ENCODE measurements at regions not wholly inside any gene's neighbourhood (a gene's known extent, or its start where the extent isn't known, plus 50 kb on each side); places are given as distances from the start of the nearest gene placed in this dataset.
"Not testable (repeated sequence)": the region's sequence is repeated elsewhere in the genome, so short reads cannot be mapped to it uniquely, and the experiment has no call there.

DNA sequence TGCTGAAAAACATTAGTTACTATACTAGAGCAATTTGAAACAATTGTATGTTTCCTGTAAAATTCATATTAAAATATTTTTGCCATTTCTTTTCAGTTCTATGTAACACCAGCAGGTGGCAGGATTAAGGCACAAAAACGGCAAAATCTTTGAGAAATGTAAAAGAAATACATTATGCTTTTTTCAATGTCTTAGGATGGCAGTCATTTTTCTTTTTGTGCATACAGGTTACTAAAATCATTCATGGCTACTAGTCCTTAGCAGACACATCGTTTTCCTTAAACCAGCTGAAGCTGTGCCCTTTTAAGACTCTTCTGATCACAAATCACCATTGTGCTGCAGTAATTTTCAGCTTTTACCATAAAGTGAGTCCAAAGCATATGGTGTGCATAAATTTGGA lies 800.7 kb upstream of the SLITRK5 start:
- DNase-seq = no peak

DNA sequence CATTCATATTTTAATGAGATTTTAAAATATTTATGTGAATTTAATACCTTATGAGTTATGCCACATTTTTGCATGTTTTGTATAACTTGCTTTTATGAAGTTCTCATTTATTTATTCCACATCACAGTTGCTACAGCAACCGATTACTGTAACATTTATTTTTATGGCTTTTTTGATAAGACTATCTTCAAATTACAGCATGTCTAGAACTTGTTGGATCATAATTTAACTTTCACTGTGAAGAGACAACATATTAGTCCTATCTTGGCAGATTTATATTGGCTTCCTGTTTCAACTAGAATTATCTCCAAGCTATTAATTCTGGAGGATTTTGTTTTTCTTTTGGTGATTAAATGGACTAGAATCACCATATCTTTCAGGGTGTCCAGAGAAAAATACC lies 793.7 kb upstream of the SLITRK5 start:
- DNase-seq = no peak

DNA sequence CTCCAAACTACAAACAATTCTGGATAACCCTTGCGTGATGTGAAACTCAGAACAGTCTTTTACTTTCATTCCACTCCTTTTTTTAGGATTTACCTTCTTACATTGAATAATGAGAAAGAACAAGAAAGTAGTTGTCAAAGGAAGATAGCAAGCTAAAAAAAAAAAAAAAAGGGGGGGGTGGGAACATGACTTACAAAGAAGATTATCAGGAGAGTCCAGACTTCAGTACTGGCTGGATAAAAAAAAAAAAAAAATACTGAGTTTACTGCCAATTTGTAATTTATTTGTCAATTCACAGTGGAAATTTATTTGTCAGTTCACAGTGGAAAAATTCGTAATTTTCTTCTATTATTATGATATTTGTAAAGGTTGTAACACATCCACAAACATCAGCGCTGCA lies 792.4 kb upstream of the SLITRK5 start:
- no peak for DNase-seq

DNA sequence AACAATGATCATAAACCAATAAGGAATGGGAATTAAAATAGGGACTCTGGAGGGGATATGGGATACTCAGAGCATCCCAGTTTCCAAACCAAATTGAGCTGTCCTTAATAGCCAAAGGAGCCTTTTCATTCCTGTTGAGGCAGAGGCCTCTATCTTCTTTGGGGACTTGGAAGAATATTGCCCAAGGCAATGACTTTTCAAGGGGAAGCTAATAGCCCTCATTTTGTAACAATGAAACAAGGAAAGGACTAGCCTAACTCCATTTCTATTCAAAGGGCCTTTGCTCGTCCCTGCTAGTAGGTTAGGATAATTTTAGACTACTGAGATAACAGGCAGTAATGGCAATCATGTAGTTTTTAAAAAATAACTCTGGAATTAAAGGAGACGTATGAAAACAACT lies 789.8 kb upstream of the SLITRK5 start:
- DNase-seq = no peak

DNA sequence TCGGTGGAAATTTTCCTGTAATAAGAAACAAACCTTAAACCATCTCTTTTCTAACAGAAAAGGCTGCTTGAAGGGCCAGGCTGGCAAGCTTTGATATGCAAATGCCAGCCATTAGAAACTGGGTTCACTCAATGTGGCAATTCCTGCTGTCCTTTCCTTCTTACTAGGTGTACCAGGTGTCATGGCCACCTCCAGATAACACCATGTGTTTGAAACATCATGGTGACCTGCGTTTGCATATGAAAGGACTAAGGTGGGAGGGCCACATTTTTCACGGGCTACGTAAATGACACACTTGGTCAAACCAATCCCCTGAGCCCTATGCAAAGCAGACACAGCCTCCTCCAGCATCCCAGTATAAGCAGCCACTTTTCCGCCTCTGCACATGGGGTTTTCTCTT lies 789.1 kb upstream of the SLITRK5 start:
- DNase-seq = no peak

DNA sequence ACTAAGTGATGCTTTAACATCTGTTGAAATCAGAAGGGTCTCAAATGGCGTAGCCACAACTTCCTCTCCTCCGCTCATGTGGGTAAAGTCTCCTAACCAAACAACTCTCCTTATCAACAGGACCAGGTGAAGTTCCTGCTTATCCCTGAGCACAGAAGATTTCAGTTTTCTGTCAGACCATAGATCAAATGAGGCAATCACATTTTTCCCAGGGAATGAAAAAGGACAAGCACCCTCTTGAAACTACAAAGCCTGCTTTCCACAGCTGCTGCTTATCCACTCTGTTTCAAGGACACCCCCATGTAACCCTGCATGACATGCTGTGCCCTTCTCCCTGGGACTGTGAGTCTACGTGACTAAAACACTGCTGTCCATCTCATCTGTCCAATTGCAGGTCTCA lies 788.3 kb upstream of the SLITRK5 start:
- no peak for DNase-seq

DNA sequence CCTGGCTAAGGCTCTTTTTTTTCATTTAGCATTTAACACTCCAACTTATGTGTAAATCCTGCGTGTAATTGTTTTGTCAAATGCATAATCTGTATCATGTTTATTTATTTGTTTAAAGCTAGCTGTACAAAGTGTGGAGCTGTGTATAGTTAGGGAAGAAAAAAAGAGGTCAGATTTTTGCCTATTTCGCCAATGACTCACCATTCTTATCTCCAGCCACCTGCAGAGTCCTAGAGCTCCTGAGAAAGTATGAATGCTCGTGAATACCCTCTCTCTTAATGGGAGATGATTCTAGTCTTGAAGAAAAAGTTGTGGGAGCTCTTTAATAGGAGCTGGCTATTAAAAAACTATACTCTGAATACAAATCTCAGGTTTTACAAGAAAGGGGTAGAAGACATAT lies 778.8 kb upstream of the SLITRK5 start:
- DNase-seq = no peak

DNA sequence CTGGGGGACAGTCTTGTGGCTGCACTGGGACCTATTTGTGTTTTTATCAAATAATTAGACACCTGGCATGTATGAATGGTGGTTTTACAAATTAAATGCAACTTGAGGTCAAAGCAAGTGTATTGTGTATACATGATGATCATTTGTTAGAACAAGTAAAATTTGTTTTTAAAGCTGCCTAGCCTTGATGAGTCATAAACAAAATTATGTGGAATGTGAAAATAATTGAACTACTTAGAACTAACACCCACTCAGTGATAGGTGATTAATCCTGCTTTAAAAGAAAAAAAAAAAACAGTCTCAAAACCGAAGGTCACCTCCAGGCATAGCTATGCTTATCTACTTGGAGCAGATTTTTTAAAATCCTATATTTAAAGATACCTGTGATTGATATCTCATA lies 770.3 kb upstream of the SLITRK5 start:
- DNase-seq = no peak

DNA sequence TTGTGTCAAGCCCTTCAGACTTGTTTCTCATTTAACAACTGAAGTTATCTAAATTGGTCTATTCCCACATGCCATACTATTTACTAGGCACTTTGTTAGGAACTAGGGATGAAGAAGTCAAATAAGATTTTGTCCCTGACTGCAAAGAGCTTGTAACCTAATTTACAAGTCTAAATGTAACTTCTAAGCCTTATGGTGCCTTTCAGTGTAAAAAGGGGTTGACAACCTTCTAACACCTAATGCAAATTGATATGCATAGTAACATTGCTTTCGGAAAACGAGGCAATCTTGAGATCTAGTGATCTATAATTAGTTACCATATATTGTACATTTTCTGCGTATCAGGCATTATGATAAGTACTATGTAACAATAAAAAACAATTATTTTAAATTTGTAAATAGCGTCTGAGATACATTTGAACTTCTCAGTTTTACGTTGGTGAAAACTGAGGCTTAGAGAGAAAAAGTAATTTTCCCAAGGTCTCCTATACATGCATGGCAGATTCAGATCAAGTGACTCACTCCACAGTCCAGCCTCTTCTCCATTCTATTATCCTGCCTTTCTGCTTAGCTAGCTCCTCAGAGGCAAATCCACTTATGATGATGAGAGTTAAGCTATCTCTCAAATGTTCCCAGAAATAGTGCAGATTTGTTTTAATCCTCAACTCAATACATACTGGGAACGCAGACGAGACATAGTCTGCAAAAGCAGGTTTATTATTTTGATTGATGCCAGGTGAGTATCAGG lies 764.9 kb upstream of the SLITRK5 start:
- no peak for DNase-seq

DNA sequence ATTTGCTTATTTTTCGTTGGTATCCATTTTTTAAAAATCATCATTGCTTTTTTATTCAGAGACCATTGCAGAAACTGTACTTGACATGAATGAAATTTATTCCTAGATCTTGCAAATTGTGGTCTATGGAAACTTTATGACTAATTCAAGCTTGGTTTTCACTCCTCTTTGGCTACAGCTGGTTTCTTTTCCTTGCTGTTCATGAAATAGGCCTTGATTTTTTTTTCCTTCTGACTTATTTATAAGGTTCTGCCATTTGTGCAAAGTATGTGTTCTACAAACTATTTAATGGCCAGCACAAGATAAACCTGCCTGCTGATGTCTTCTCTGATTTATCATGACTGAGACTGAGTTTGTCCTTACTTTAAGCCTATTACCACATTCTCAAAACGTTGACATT lies 764.0 kb upstream of the SLITRK5 start:
- DNase-seq = no peak

DNA sequence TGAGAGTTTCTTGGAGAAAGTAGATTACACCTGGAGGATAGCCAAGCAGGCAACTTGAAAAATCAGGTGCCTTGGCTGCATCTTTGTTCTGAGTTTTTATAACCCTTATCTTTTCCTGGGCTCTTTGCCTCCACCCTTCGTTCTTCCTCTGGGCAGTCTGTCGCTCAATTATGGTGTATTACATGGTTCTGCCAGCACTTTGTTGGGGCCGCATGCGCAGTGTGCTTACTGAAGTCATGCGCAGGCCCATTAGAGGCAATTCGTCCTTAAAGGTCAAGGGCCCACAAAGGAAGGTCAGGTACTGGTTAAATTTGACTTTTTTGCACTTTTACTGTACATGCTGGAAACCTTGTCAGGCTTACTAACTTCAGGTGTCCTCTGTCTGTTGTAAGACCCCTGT lies 761.9 kb upstream of the SLITRK5 start:
- DNase-seq = no peak

DNA sequence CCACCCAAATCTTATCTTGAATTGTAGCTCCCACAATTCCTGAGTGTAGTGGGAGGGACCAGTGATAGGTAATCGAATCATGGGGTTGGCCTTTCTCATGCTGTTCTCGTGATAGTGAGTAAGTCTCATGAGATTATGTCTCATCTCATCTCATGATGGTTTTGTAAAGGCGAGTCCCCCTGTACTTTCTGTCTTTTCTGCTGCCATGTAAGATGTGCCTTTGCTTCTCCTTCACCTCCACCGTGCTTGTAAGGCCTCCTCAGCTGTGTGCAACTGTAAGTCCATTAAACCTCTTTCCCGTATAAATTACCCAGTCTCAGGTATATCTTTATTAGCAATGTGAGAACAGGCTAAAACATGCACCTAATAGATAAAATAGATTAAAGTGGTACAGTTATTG lies 756.4 kb upstream of the SLITRK5 start:
- no peak for DNase-seq

DNA sequence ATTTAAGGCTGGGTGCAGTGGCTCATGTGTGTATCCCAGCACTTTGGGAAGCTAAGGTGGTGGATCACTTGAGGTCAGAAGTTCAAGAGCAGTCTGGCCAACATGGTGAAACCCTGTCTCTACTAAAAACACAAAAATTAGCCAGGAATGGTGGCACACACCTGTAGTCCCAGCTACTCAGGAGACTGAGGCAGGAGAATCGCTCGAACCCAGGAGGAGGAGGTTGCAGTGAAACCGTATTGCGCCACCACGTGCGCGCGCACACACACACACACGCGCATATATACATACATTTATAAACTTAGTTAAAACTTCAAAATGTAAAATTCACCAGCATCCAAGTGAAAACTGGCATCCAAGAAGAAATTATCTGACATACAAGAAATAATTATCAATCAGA lies 753.7 kb upstream of the SLITRK5 start:
- not testable (repeated sequence) for DNase-seq

DNA sequence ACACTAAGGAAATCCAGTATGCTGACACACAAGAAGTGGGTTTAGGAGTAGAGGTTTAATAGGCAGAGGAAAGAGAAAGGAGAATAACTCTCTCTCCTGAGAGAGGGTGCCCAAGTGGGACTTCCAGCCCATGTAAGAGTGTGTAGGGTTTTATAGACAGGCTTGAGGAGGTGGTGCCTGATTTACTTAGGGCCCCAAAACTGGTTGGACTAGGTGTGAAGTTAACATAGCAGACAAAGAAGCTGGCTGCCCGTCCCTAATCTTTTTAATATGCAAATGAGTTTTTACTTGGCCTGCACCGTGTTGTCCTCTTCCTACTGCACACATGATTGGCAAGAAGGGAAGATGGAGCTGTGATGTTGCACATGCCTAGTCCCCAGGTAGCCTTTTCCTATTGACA lies 752.5 kb upstream of the SLITRK5 start:
- no peak for DNase-seq

DNA sequence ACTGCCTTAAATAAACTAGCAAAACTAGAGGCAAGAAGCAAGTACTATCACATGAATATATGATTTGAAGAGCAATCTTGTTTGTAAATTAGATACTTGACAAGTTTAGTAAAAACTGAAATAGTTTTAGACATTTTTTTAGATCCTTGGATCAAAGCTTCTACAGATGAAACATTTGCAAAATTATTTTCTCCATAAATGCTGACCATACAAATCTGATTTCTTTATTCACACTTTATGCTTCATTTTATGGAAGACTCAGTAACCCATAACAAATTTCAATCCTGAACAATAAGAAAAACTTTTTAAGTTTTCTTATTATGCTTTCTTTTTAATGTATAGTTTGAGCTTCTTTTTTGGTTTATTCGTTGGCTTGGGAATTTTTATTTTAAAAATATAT lies 750.2 kb upstream of the SLITRK5 start:
- no peak for DNase-seq

DNA sequence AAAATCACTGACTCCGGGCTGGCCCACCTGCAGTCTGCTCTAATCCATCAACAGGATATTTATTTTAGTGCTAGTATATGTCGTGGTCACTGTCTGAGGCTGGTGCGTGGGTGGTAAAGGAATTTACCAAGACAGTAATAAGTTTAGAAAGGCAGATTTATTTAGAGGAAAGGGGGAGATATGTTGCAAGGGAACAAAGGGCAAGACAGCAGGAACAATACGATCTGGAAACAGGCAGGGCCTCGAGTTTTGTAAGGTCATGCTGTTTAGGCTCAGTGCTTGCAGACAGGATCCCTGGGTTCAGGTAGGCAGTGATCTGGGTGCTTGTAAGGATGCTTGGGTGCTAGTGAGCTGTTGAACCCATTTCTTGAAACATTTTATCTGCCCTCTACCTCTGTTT lies 748.2 kb upstream of the SLITRK5 start:
- DNase-seq = no peak

DNA sequence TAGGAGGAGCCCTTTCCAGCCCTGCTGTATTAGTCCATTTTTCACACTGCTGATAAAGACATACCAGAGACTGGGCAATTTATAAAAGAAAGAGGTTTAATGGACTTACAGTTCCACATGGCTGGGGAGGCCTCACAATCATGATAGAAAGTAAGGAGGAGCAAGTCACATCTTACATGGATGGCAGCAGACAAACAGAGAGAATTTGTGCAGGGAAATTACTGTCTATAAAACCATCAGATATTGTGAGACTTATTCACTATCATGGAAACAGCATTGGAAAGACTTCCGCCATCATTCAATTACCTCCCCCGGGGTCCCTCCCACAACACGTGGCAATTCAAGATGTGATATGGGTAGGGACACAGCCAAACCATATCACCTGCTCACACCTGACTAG lies 744.3 kb upstream of the SLITRK5 start:
- DNase-seq = not testable (repeated sequence)

DNA sequence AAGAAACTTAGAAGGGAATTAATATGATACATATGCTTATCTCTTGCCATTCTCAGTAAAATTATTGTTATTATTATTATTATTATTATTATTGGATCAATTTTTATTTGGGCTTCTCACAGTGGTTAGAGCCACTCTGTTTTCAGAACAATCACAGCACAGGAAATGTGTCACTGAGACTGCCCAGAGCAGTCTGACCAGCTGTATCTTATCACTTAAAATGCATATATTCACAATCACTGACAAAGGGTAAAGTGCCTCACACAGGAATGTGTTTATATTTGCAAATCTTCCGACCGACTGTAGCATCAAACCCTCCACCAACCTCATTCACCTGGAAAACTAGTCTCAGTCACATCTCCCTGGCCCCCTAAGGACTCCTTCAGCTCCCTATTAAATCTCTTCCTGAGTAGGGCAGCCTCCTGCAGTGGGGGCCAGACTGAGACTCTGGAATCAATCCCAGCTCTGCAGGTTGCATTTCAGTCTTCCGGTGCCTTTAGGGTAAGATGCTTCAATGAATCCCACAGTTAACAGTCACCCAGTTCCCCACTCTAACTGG lies 738.3 kb upstream of the SLITRK5 start:
- no peak for DNase-seq

DNA sequence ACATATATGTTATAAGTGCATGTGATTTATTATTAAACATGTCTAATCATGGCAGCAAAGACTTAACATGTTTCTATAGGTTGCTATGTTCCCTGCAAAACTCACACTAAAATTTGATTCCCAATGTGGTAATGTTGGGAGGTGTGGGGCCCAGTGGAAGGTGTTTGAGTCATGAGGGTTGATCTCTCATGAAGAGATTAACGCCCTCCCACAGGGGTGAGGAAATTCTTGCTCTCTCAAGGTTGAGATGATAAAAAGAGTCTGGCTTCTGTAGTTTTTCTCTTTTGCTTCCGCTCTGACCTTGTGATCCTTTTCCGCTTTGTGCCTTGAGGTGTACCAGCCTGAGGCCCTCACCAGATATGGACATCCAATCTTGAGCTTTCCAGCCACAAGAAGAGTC lies 737.5 kb upstream of the SLITRK5 start:
- no peak for DNase-seq

DNA sequence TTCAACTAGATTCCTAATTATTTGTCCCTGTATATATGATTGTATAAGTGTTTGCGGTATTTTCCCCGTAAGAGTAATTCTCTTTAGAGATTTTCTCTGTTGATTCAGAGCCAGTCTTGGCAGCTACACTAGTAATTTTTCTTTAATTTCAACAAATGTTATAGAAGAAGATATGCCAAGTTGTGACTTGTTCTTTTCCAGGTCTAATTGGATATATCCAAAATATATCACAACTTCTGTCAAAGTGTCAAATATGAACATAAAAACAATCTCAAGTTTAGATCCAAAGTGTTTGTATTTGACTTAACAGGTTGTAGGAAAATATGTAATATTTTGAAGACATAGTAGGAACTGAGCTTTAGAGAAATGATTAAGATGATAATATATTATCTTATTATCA lies 733.9 kb upstream of the SLITRK5 start:
- DNase-seq = no peak

DNA sequence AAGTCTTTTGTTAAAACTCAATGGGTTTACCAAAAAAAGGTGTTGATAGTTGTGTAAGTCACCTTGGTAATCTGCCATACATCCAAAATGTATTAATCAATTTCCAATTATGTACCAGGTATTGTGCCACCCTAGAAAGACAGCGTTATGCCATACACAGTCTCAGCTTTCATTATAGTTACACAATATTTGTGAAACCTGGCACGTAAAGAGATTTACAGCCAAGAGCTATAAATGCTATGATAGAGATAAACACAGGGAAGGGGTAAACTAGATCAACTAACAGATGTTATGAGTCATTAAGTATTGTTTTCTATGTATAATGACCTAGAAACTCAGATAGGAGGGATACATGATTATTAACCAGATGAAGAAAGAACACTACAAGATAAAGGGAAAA lies 725.6 kb upstream of the SLITRK5 start:
- no peak for DNase-seq

DNA sequence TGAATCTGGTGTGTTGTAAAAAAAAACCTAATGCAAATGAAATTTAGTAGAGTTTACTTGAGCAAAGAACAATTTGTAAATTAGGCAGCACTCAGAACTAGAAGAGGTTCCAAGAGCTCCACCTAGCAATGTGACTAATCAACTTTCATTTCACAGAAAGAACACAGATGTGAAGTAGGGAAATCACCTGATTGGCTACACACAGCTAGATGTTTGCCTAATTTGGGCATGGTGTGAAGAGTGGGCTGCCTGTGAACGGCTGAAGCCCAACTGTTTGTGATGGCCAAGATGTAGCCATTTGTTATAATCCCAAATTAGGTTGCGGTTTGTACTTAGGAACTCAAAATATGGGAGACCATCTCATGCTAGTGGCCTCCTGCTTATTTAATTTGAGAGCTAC lies 724.4 kb upstream of the SLITRK5 start:
- no peak for DNase-seq

DNA sequence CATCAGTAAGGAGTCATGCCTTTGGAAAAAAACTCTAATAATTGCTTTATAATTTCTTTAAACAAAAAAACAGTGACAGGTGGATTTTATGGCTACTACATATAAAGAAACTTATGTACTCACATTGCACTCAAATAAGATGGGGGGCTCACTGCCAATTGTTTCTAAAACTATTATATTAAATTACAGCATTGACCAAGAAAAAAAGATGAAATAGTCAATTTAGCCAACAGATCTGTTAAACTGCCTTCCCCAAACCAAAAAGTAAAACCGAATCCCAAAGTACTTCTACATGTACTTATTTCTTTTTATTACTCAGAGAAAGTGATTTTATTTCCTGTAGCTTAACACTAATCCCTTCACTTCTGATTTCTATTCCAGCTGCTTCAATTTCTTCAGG lies 716.8 kb upstream of the SLITRK5 start:
- DNase-seq = no peak

DNA sequence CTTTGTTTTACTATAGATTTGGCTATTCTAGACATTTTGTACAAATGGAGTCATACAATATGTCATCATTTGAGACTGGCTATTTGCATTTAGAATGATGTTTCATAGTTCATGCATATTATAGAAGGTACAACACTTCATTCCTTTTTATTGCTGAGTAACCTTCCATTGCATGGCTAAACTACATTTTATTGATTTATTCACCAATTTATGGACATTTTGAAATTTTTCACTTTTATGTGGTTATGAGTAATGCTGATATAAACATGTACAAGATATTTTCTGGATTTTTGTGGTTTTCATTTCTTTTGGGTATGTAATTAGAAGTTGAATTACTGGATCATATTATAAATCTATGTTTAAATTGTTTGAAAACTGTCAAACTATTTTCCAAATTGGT lies 710.3 kb upstream of the SLITRK5 start:
- no peak for DNase-seq

DNA sequence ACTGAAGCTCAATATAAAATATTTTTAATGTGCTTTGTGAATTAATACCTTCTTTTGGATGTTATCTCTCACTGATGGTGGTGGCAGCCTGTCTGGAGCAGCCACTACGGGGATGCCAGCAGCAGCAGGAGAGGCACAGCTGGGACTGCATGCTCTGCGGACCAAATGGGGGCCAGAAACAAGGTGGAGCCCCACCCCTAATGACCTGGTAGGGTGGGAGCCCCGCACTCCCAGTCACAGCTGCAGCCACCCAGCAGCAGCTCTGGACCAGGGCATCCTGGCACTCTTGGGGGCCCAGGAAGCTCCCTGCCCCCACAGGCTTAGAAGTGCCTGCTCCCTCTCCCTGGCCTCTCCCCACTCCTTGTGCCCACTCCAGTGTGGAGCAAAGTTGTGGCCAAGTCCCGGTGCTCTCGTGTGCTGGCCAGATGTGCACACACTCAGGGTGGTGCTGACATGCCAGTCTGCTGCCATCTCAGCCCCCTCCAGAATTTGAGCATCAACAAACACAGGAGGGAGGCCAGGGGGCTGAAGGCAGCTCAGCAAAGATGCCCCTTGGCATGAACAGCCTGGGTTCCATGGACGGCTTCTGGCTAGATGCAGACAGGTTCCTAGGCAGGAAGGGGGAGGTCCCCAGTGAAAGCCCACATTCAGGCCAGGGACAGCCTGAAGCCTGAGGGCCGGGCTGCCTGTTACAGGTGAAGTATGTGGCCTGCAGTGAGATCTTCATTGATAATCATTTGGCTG lies 696.7 kb upstream of the SLITRK5 start:
- DNase-seq = no peak

Data from NCI-H446 treated with DMSO at 0.1 percent for 48 hours (cell line).